Karpas-422 (cell line): ENCODE measurements at regions not wholly inside any gene's neighbourhood (a gene's known extent, or its start where the extent isn't known, plus 50 kb on each side); places are given as distances from the start of the nearest gene placed in this dataset.
"Not testable (repeated sequence)": the region's sequence is repeated elsewhere in the genome, so short reads cannot be mapped to it uniquely, and the experiment has no call there.

Source experiments
- DNase-seq: peaks from one replicate; pipeline ENCODE4 v3.0.0-alpha.2; 2015
- H2AFZ ChIP-seq: fragments of 200-600 bp; sonication (generic); 2 replicates; pipeline ENCODE4 v1.6.1; 2014; ENCODE audit warnings: antibody characterized with exemption, low read length, mixed read lengths
- H3K27ac ChIP-seq: fragments of 200-600 bp; sonication (generic); 2 replicates; pipeline ENCODE4 v1.5.1; 2014; ENCODE audit warnings: mild to moderate bottlenecking, low read length, moderate library complexity
- H3K27me3 ChIP-seq: fragments of 200-600 bp; sonication (generic); 2 replicates; pipeline ENCODE4 v1.6.1; 2014; ENCODE audit warnings: low read length, mixed read lengths
- H3K36me3 ChIP-seq: fragments of 200-600 bp; sonication (generic); 2 replicates; pipeline ENCODE4 v1.6.1; 2014; ENCODE audit warnings: low read length, mixed read lengths; ENCODE audit not compliant: insufficient read depth
- H3K4me1 ChIP-seq: fragments of 200-600 bp; sonication (generic); 2 replicates; pipeline ENCODE4 v1.6.1; 2014; ENCODE audit warnings: mild to moderate bottlenecking, low read length, mixed read lengths
- H3K4me2 ChIP-seq: fragments of 200-600 bp; sonication (generic); 2 replicates; pipeline ENCODE4 v1.6.1; 2014; ENCODE audit warnings: low read length, low read depth, mild to moderate bottlenecking; ENCODE audit not compliant: poor library complexity, severe bottlenecking
- H3K4me3 ChIP-seq: fragments of 200-600 bp; sonication (generic); 2 replicates; pipeline ENCODE4 v1.5.1; 2014; ENCODE audit warnings: mild to moderate bottlenecking, antibody characterized with exemption, low read length, mixed read lengths
- H3K79me2 ChIP-seq: fragments of 200-600 bp; sonication (generic); 2 replicates; pipeline ENCODE4 v1.6.1; 2014; ENCODE audit warnings: mild to moderate bottlenecking, low read length, mixed read lengths
- H3K9ac ChIP-seq: fragments of 200-600 bp; sonication (generic); 2 replicates; pipeline ENCODE4 v1.6.0; 2014; ENCODE audit warnings: low read length
- H3K9me2 ChIP-seq: fragments of 200-600 bp; sonication (generic), shearing (Covaris generic); replicated peaks from 2 replicates; pipeline ENCODE4 v1.6.0; 2014; ENCODE audit warnings: mild to moderate bottlenecking, low read length, moderate library complexity; ENCODE audit not compliant: insufficient read depth
- H3K9me3 ChIP-seq: fragments of 300-700, 200-600 bp; sonication (generic); 2 replicates; pipeline ENCODE4 v1.6.1; 2014; ENCODE audit warnings: low read length, mixed read lengths
- H4K20me1 ChIP-seq: fragments of 200-600 bp; sonication (generic); 2 replicates; pipeline ENCODE4 v1.6.1; 2014; ENCODE audit warnings: mild to moderate bottlenecking, antibody characterized with exemption, low read length, low read depth; ENCODE audit not compliant: insufficient read depth

GRCh38 chr5:34221329-34222073, 178.5 kb upstream of the C1QTNF3 start:
- H3K9ac ChIP-seq, H2AFZ ChIP-seq, H3K27me3 ChIP-seq, DNase-seq, H3K36me3 ChIP-seq, H3K27ac ChIP-seq, H4K20me1 ChIP-seq, H3K9me3 ChIP-seq, H3K4me3 ChIP-seq, H3K9me2 ChIP-seq: not testable (repeated sequence)
- peaks cover 12% of the 10 kb centered on the region for H3K4me1 ChIP-seq
- peak overlapping the region; percentile 15 for H3K4me2 ChIP-seq
- H3K79me2 ChIP-seq, result peaks cover 31% of the 10 kb centered on the region

DNA sequence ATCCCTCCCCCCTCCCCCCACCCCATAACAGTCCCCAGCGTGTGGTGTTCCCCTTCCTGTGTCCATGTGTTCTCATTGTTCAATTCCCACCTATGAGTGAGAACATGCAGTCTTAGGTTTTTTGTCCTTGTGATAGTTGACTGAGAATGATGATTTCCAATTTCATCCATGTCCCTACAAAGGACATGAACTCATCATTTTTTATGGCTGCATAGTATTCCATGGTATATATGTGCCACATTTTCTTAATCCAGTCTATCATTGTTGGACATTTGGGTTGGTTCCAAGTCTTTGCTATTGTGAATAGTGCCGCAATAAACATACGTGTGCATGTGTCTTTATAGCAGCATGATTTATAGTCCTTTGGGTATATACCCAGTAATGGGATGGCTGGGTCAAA, 180.1 kb upstream of the C1QTNF3 start:
- DNase-seq, H3K27me3 ChIP-seq, H3K9me3 ChIP-seq, H3K9me2 ChIP-seq, H3K36me3 ChIP-seq, H2AFZ ChIP-seq, H4K20me1 ChIP-seq, H3K9ac ChIP-seq, H3K4me3 ChIP-seq, H3K27ac ChIP-seq, H3K4me2 ChIP-seq: not testable (repeated sequence)
- Histone ChIP-seq H3K4me1 (peaks cover 12% of the 10 kb centered on the region), H3K79me2 (peaks cover 28% of the 10 kb centered on the region)

DNA sequence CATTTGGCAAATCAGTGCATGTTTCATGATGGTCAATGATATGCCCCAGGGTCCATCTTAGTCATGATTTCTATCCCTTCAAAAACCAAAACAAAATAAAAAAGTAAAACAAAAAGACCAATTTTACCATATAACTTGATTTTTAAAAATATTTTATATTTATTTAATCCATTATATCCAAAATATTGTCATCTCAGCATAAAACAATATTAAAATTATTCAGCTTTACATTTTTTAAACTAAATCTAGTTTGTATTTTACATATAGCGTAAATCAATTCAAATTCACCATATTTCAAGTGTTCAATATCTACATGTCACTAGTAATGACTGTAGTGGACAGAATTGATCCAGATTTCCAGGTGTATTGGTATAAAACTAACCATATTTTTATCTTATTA, 187.4 kb upstream of the C1QTNF3 start:
- H3K4me2 ChIP-seq, H2AFZ ChIP-seq, H3K27me3 ChIP-seq, H3K4me1 ChIP-seq, H3K36me3 ChIP-seq, H4K20me1 ChIP-seq, H3K9me2 ChIP-seq, DNase-seq, H3K27ac ChIP-seq, H3K4me3 ChIP-seq, H3K9ac ChIP-seq, H3K9me3 ChIP-seq: not testable (repeated sequence)
- H3K79me2 ChIP-seq, result peaks cover 18% of the 10 kb centered on the region

- Histone ChIP-seq H3K4me3 (peak overlapping the region; percentile 61), H3K9ac (peak overlapping the region; percentile 57), H3K27ac (peak overlapping the region; percentile 75), H3K79me2 (peaks cover 34% of the 10 kb centered on the region), H3K4me2 (peak overlapping the region; percentile 59)
- H2AFZ ChIP-seq, H3K9me2 ChIP-seq, H4K20me1 ChIP-seq, H3K9me3 ChIP-seq, H3K27me3 ChIP-seq, H3K36me3 ChIP-seq, H3K4me1 ChIP-seq: not testable (repeated sequence)
- peak; percentile 40 for DNase-seq
Observed at GRCh38 chr5:34243802-34244201, 200.8 kb upstream of the C1QTNF3 start.

GRCh38 chr5:34244281-34245031, 201.4 kb upstream of the C1QTNF3 start:
- H3K9me3 ChIP-seq, H4K20me1 ChIP-seq, H3K4me1 ChIP-seq, H2AFZ ChIP-seq, H3K9me2 ChIP-seq, H3K27me3 ChIP-seq, H3K36me3 ChIP-seq: not testable (repeated sequence)
- Histone ChIP-seq H3K4me3 (peak overlapping the region; percentile 61; the same call in 1 of the 2 replicates), H3K9ac (peak overlapping the region; percentile 57), H3K27ac (peak overlapping the region; percentile 75), H3K4me2 (peak overlapping the region; percentile 59), H3K79me2 (peaks cover 27% of the 10 kb centered on the region)
- peak; percentile 80 for DNase-seq

DNA sequence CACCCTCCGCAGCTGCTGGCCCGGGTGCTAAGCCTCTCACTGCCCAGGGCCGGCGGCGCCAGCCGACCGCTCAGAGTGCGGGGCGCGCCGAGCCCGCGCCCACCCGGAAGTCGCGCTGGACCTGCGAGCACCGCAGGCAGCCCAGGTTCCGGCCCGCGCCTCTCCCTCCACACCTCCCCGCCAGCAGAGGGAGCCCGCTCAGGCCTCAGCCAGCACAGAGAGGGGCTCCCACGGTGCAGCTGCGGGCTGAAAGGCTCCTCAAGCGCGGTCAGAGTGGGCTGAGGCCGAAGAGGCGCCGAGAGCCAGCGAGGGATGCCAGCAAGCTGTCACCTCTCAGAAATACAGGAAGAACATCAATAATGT, 202.0 kb upstream of the C1QTNF3 start:
- not testable (repeated sequence) for H3K9me2 ChIP-seq, H4K20me1 ChIP-seq, H3K9me3 ChIP-seq, H3K27me3 ChIP-seq, H3K4me2 ChIP-seq, H3K36me3 ChIP-seq, H2AFZ ChIP-seq, DNase-seq, H3K4me3 ChIP-seq, H3K4me1 ChIP-seq
- Histone ChIP-seq H3K27ac (0 out of 2 replicates have a peak overlapping the region, but pooled peaks have one; percentile 37), H3K79me2 (peaks cover 24% of the 10 kb centered on the region), H3K9ac (peak overlapping the region; percentile 39; the same call in 1 of the 2 replicates)

DNA sequence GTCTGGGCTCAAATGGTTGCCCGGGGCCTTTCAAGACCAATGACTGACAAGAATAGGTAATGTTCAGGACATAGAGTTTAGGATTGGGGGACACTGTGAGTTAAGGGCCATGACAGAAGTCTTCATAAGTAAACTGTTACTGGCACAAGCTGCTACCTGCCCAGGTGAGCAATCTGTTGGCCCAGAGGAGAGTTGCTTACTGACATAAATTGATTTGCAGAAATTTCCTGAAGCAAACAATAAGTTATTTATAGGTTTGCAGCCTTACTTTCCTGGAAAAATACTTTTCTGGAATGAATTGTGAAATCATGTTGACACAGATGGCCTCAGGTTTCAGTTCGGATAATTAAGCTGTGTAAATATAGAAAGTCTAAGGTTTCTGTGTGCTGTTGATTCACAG, 202.8 kb upstream of the C1QTNF3 start:
- H3K27ac ChIP-seq, H2AFZ ChIP-seq, H3K4me1 ChIP-seq, H3K27me3 ChIP-seq, DNase-seq, H3K9me3 ChIP-seq, H3K36me3 ChIP-seq, H4K20me1 ChIP-seq, H3K9me2 ChIP-seq: not testable (repeated sequence)
- peak overlapping the region; percentile 61 for H3K9ac ChIP-seq
- peaks cover 17% of the 10 kb centered on the region for H3K79me2 ChIP-seq
- peak overlapping the region; percentile 65 for H3K4me3 ChIP-seq
- H3K4me2 ChIP-seq, result peak overlapping the region; percentile 82

GRCh38 chr5:34258598-34258997, 215.6 kb upstream of the C1QTNF3 start:
- not testable (repeated sequence) for H2AFZ ChIP-seq, H3K79me2 ChIP-seq, DNase-seq, H3K4me2 ChIP-seq, H3K4me1 ChIP-seq, H3K9me3 ChIP-seq, H3K27me3 ChIP-seq, H3K9me2 ChIP-seq, H3K36me3 ChIP-seq, H3K9ac ChIP-seq, H3K27ac ChIP-seq, H3K4me3 ChIP-seq, H4K20me1 ChIP-seq
